ENCODE measurements at regions not wholly inside any gene's neighbourhood (a gene's known extent, or its start where the extent isn't known, plus 50 kb on each side); places are given as distances from the start of the nearest gene placed in this dataset.
A peak's percentile ranks its signal among the peaks of the same experiment; 100 is the strongest.

DNA sequence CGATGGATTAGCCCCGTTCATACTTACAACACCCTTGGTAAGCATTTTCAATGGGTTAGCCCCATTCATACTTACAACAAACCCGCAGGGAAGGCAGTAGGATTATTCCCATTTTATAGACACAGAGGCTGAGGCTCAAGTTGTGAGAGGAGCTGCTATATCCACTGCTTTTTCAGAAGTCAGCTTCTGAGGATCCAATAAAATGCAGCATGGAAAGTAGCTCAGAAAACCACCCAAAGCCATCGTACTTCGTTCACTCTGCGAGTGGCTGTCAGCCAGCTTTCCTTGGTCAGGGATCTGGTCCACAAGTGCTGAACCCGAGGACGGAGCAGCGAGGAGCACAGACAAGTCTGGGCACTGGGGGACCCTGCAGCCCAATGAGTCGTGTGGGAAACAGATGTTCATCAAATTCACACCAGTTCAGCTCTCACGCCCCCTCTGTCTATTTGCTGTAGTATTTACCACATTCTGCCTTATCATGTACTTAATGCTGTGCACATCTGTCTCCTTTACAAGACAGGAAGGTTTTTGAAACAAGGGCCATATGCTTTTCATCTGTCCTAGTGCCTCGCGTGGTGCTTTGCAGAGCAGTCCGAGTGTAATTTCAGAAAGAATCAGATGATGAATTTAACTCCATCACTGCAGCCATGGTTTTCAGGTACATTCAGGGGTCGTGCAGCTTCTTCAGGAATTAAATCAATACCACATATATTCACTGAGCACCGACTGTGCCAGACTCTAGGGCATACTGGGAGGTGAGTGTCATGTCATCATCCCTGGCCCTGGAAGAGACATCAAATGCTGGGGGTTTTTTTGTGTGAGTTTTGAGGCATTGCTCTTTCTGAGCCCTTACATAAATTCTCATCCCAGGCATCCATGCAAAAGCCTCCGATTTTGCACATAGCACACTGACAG lies 256.9 kb downstream of the CDH26 start:
- DNase-seq = no peak

DNA sequence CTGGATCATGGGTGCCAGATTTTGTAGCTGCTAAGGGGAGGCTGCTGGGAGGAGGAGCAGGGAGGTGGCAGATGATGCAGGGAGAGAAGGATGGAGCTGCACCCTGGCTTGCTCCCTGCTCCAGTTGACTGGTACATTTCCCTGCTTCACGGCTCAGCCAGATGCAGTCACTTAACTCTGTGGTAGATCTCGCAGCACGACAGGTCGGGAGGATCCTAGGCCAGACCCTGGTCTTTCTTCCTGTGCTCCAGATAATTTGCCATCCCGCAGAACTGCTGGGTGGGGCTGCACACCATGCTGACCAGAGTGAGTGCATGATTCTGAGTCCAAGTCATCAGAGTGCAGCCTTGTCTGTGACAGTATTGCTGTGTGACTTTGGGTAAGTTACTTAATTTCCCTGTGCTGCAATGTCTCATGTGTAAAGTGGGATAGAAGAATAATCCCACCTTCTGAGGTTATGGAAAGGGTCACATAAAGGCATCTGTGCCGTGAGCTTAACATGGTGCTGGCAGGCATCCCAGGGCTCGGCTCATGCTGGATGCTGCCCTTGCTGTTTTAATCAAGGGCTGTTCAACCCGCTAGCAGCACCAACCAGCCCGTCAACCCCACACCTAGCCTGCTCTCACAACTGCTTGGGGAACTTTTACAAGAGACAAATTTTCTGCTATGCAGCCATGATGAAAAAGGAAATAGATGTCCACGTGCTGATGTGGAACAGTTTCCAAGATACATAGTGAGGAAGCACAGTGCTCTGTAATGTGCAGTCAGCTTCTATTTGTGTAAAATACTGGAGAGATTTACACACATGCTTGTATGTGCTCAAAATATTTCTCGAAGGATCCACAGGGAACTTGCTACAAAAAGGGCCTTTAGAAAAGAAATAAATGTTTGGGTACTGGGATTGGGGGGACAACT lies 257.9 kb downstream of the CDH26 start:
- DNase-seq = no peak

DNA sequence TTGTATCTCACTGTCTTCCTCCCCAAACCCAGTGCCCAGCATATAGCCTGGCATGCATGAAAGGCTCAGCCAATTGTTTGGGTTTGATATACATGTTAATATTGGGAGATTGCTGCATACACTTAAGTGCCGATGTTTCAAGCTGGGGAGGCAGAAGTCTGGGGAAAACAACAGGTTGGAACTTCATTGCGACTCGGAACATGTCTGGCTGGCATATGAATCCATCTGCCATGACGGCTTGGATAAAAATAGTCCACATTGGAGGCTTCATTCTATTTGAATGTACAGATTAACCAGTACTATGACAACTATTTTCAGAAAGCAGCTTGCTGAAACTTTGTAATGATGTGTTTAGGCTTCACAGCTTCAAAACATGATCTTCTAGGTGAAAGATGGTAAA lies 261.0 kb downstream of the CDH26 start:
- DNase-seq = no peak

DNA sequence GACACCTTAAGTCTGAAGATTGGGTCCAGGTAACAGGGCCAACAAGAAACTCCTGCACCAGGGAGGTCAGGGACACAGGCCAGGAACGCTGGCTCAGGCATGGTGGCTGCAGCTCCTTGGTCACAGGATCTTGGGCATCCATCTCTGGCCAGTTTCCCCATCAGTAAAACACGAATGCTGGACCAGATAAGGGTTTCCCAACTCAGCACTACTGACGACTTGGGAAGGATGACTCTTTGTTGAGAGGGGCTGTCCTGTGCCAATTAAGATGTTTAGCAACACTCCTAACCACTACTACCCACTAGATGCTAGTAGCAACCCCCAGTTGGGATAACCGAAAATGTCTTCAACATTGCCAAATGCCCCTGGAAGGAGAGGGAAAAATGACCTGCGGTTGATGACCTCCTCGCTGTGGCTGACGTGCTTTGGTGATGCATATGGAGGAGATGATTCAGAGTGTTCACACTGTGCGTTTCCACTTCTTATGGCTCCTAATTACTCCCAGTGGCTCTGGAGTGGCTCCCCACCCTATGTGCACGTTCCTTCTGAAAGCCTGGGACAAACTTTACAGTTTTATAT lies 261.9 kb downstream of the CDH26 start:
- DNase-seq = no peak

DNA sequence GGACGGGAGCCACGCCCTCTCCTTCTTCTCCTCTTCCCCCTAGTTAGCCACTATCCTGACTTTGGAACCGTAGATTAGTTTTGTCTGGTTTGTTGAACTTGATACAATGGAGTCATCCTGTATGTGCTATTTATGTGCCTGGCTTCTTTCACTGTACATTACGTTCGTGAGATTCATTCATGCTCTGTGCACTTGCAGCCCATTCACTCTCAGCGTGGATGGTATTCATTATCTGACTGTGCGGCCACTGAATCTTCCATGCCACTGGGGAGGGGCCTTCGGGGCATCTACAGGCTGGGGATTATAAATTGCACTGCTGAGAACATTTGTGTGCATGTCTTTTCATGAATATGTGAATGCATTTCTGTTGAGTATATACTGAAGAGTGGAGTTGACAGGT lies 262.5 kb downstream of the CDH26 start:
- DNase-seq = no peak

DNA sequence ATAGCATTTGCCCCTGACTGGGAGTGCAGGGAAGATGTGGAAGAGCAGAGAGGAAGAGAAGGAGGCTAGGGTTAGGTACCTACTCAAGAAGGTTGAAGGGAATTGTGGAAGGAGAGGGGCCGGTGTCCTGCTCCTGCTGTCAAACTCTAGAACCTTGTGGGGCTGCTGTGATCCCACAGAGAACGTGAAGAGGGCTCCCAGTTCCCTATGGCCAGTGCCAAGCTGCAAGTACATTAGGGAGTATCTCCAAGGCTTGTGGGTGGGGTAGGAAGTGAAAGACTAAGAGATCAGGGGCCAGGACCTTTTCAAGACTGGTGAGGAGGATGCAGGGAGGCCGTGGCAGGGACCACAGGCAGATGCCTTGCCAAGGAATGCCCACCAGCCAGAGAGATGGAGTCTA lies 263.4 kb downstream of the CDH26 start:
- DNase-seq = no peak

DNA sequence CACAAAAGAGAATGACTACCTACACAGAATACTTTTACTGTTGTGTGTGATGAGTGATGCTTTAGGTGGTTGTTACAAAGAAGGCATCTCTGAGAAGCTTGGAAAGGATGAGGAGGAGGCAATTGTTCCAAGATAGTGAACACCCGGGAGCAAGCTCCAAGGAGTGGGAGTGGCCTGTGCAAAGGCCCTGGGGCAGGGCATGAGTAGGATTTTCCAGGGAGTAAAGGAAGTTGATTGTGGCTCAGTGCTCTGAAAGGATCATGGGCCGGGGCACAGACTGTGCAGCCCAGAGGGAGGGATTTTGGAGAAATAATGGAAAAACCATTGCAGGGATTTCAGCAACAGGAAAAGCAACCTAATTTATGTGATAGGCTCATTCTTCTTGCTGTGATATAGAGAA lies 264.3 kb downstream of the CDH26 start:
- DNase-seq = no peak

DNA sequence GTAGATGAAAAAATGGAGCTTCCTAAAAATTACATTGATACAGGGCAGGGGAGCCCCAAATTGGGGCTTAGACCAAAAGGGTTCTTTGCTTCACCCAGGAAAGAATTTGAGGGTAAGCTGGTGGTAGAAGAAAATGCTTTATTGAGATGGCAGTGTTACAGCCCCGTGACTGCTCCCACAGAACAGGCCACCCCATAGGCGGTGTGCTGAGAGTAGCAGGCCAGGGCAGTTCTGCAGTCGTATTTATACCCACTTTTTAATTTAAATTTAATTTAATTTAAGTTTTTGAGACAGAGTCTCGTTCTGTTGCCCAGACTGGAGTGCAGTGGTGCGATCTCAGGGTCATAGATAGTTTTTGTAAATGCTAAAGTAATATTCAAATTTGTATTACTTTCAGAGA lies 265.0 kb downstream of the CDH26 start:
- no peak for DNase-seq

DNA sequence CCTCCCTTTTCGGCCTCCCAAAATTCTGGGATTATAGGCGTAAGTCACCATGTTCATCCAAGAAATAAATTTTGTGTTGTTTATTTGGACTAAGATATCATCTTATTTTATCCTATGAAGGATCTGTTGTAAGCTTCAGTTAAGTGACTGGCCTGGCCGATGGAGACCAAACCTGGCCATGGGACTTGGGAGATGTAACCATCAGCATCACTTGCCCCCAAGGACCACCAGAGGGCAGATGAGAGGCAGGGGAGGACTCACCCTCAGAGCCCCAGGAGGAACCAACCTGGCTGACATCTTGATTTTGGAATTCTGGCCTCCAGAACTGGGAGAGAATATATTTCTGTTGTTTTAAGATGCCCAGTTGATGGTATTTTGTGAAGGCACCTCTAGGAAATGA lies 266.7 kb downstream of the CDH26 start:
- no peak for DNase-seq

DNA sequence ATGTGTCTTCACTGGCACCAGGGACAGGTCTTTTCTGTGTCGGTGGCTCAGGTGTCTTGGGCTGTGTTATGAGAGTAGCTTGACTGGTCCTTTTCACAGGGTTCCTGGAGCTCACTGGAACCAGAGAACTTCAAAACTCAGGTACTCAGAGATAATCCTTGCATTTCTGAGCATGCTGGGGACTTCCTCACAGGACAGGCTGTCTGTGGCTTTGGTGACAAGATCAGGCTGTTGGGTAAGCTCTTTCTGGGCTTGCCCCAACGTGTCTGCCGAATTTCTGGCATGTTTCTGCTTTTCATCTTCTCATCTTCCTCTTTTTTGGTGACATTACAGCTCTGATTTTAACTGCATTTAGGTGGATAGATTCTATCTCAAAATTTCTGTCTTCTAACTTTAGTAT lies 270.0 kb downstream of the CDH26 start:
- peak; percentile 92 for DNase-seq

DNA sequence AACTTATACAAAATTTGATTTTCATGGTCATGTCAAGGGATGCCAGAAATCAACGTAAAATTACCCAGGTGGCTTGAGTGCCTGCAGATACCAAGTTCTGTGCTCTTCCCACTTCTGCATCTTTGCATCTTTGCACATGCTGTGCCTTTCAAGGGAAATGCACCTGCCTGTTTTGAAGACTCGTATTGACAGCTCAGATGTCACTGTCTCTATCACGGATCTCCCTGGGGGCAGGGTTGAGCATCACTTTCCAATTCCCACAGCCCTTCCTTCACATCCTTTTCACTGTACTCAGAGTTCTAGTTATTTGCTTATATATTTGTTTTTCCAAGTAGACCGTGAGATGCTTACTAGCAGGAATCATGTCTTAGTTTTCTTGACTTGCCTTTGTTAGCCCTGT lies 274.2 kb downstream of the CDH26 start:
- DNase-seq = no peak

DNA sequence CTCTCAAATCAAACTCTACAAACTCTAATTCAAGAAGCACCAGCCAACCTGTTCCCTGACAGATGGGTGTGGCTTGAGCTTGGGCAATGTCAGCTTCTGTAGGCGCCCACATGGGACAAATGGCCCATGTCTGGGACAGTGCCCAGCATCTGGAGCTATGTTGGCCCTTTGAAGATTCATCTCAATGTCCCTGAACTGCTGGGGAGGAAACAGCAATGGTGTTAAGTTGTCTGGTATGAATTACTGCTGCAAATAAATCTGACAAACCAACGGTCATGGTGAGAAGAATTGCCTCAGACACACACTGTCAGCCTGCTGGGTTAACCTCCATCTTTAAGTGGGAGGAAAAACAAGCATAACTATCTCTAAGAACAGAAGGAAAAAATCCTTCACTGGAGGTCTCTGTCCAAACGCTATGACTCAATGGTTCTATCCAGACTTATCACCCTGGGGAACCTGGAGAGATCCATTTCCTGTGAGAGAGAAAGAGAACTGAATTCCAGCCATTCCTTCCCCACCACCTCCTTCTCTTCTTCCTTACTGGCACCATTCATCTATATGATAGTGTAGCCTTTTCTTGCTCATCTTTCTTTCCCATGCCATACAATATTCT lies 274.9 kb downstream of the CDH26 start:
- no peak for DNase-seq

DNA sequence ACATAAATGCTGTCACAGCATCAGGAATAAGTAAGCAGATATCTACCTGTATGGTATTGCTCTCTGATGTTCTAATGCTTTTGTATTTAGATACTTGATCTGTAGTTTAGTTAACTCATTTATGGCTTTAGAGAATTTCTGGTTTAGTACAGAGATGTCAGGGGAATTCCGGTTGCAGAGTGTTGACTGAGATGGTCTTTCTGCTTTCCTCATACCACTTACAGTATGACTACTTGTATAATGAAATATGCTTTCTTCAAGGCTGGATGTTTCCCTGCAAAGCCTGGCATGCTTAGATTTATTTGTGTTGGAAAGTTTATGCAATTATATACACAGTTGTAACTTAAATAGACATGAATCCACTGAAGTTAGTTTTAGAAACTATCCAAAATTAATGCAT lies 278.4 kb downstream of the CDH26 start:
- DNase-seq = no peak

DNA sequence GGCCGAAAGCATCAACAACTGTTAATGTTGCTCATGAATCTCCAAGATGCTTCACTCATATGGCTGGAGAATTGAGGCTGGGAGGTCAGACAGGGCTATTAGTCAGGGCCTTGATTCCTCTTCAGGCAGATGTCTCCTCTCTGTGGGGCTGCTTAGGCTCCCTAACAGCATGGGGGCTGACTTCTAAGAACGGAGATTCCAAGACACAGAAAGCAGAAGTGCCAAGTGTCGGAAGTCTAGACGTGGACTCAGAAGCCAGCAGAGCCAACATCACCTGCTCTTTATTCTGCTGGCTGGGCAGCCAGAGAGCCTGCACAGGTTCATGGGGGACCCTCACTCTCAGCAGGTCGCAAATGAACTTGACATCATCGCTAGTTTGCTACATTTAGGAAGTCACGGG lies 279.8 kb downstream of the CDH26 start:
- DNase-seq = no peak

DNA sequence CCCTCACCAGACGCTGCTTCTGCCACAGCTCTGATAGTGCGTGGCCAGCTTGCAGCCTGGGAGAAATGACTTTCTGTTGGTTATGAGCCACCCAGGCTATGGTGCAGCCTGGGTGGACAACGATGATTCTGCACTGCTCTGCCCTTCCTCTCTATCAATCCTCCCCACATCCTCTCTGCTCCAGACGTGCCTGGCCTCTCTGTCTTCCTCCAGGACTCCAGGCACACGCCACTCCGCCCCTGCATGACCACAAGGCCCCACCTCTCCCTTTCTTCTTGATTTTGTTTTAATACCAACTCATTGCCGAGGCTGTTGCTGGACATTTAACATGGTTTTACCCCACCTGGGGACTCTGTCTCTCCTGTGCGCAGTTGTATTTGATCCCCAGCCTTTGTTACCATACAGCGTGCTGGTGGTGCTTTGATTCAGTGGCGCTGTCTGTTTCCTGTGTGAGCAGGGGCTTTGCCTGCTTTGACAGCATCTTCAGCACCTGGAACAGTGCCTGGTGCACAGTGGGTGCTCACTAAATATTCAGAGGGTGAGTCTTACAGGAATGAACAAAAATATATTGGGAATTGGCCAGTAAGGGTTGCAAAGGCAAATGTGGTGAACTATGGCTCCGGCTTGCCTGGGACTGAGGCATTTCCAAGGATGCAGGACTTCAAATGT lies 280.9 kb downstream of the CDH26 start:
- DNase-seq = no peak

DNA sequence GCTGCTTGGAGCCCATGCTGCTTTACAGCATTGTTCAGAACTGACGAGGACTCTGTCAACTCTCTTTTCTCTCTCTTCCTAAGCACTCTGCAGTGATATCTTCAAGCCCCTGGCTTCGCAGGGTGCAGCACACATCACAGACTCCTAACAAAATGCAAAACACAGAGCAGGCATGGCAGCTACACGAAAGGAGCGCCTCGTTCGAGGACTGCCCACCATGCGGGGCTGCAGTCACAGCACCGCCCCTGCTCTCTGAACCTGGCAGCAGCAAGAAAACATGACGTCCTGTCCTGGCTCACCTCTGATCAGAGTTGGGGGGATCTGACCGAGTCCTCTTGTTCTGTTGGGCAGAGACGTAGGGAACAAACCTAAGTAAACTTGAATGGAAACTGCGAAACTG lies 281.7 kb downstream of the CDH26 start:
- DNase-seq = no peak

DNA sequence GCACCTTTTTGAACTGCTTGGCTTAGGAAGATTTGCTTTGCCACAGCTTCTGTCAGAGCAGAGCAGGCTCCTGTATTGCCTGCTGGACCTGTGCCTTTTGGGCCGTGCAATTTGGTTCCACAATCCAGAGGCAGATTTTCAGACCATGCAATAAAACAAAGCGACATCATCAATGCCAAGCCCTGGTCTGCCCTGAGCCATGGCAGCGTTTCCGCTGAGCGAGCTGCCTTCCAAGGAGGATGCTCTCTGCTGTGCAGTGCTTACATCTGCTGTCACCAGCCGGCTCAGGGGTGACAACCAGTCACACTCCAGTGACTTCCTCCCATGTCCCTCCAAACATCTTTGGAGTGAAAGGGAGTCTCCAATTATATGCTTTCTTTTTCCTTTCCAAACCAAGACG lies 282.2 kb downstream of the CDH26 start:
- no peak for DNase-seq

DNA sequence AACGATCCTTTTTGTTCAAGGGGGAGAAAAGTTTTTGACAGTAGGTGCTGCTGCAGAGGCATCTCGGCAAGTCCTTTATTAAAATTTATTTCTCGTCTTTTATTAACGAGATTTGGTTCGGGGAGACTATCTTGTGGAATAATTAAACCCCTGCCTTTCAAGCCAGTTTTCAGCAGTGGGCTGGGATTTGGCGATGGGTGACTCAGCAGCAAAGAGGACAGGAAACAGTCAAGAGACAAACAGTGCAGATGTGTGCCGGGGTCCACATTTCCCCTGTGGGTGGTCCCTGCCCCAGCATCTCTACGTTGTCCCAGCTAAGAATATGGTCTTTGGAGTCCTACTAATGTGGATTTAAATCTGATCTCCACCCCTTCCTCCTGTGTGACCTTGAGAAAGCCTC lies 282.8 kb downstream of the CDH26 start:
- DNase-seq = no peak

DNA sequence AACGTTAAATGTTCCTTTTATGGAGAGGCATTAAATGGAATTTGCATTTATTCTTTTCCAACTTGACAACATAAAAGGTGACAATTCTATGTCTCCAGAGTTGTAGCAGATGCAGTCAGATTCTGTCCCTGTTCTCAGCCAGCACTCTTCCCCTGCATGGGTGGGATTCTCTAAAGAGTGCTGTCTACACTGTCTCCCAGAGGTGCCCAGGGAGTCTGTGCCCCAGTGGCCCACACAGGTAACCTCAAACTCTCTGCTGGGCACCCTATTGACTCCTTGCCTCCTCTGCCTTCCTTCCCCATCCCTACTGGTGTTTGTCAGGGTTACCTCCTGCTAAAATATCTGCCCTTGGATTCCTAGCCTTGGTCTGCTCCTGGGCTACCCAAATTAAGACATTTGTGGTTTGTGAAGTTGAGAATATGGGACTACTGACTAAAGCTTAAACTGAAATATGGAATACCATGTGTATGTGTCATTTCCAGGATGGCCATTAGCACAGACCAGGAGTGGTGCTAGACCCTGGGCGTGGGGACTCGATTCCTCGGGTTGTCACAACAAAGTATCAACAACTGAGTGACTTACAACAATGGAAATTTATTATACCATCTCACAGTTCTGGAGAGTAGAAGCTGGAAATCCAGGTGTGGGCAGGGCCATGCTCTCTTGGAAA lies 284.7 kb downstream of the CDH26 start:
- DNase-seq = no peak

DNA sequence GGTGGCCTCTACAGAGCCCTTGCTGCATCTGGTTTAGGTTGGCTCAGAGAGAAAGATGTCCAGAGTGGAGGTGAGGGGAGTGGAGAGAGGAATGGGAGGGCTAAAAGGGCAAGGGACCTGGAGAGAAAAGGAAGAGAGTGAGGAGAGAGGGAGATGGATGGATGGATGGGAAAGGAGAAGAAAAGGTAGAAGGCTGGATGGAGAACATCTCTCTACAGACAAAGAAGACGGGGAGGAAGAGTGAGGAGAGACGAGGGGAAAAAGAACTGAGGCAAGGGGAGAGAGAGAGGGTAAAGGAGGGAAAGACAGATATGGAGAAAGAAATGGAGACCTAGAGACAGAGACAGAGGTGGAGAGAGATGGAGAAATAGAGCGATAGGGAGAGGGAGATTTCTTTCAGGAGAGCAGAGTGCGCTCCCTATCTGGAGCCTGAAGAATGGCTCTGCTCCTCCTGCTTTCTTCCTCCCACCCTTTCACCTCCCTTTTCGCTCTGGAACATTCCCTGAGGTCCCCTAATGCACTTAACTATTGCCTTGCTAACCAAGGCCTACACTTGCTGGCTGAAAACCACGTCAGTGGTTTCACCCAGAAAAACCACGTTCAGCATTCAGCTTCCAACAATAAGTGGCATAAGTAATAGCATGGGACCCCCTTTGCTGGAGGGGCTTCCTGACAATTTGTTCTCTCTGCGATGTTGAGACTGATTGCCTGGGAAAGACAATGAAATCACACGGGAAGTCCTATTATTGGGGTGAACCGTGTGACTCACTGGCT lies 286.3 kb downstream of the CDH26 start:
- DNase-seq = no peak

DNA sequence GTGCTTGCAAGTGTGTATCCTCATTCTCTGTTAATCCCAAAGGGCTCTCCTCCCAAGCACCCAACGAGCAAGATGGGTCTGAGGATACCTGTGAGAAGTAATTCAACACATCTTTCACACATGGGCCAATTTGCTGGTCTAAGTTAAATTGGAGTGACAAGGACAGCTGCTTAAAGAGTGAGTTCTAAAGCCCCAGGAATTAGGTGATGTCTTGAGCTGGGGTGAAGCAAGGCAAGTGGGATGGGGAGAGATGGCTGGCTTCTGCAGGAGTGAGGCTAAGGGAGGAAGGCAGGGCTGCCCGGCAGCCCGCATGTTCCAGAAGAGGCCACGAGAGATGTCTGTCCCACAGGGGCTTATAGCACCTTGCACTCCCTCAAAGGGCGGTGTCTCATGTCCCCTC lies 288.5 kb downstream of the CDH26 start:
- no peak for DNase-seq
